ENCODE measurements at regions not wholly inside any gene's neighbourhood (a gene's known extent, or its start where the extent isn't known, plus 50 kb on each side); places are given as distances from the start of the nearest gene placed in this dataset.
"Not testable (repeated sequence)": the region's sequence is repeated elsewhere in the genome, so short reads cannot be mapped to it uniquely, and the experiment has no call there.

GRCh38 chr18:35770376-35771014 lies 189.0 kb downstream of the GALNT1 start:
- DNase-seq = no peak

DNA sequence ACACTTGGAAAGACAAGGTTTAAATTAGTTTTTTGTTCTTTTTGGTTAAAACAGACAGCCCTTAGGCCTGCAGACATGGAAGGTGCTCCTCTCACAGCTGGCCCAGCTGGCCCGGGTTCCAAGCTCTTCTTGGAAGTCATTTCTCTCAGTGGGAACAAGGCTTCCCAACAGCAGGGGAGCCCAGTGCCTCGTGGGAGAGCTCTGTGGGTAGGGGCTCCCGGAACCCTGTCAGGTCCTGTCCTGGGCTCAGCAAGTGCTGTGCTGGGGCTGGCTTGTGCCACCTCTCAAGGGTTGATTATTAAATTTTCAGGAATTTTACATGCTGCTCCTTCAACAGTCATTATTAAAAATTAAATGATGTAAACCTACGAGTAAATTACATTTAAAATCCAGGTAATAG lies 189.6 kb downstream of the GALNT1 start:
- no peak for DNase-seq

DNA sequence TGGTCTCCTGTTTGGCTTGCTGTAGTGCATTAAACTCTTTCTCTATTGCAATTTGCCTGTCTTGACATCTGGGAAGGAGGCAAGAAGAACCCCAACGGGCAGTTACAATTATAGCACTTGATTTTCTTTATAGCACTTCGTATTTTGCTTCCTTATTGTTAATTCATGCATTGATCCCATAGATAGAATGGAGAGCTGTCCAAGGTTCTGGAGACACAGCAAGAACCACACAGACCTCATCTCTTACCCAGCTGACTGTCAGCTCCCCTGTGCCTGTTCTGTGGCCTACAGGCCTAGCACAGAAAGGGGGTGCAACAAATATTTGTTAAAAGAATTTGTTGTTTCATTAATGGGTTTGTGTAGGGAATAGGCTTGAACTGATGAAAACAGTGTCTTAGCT lies 194.3 kb downstream of the GALNT1 start:
- no peak for DNase-seq

GRCh38 chr18:35776473-35776872 lies 194.9 kb downstream of the GALNT1 start:
- DNase-seq = no peak

DNA sequence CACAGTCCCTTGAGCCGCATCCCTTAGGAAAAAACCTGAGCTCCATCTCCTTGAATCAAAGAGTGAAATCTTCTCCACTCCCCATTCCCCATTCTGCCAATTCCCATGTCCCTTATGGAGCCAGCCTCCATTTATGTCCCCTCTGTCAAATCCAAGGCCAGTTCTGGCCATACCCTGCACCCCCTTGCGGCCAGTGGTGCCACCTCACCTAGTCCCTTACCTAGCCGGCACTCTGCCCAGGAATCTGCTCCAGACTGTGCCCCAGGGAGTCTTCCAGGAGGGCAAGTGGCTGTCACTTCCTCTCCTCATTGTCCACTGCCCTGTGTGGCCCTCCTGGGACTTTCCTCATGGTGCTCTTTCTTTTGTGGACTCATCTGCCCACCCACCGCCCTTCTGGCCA lies 195.4 kb upstream of the RMP24 start:
- no peak for DNase-seq

GRCh38 chr18:35778850-35779627 lies 193.4 kb upstream of the RMP24 start:
- DNase-seq = no peak

- no peak for DNase-seq
These were observed 191.5 kb upstream of the RMP24 start for GRCh38 chr18:35780937-35781336.

GRCh38 chr18:35782926-35783325 lies 189.6 kb upstream of the RMP24 start:
- DNase-seq = no peak

GRCh38 chr18:35786365-35787042 lies 186.0 kb upstream of the RMP24 start:
- no peak for DNase-seq

DNA sequence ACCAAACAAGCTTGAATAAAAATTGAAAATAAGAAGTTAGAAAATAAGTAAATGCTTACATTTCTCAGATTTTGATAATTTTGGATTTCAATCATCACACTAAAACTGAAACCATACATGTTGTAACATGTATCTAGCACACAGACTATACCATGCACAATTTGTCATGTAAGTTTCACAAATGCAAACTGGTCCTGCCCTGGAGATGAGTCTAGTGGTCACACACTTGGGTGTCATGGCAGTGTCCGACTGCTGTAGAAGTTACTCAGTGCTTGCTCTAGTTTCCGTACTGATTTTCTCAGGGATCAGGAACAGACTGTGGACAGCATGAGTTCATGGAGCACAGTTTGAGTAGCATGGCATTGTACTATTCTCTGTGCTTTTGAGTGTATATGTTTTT lies 182.9 kb upstream of the RMP24 start:
- DNase-seq = no peak

GRCh38 chr18:35797948-35798347 lies 174.5 kb upstream of the RMP24 start:
- no peak for DNase-seq

DNA sequence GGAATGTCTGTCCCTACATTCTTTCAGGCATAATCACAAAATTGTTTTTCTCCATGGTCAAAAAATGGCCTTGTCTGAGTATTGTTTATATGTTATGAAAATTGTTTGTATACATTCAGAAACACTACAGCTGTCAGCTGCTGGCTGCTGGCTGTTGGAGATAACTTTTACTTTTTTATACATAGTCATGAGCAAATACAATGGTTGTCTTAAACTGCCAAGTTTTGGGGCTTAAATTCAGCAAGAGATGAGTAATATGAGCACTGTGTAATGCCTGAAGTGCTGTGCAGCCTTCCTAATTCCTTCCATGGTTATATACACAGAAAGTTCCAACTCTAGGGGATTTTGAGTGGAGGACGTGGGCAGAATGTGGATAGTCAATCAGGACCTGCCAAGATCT lies 168.9 kb upstream of the RMP24 start:
- DNase-seq = no peak

DNA sequence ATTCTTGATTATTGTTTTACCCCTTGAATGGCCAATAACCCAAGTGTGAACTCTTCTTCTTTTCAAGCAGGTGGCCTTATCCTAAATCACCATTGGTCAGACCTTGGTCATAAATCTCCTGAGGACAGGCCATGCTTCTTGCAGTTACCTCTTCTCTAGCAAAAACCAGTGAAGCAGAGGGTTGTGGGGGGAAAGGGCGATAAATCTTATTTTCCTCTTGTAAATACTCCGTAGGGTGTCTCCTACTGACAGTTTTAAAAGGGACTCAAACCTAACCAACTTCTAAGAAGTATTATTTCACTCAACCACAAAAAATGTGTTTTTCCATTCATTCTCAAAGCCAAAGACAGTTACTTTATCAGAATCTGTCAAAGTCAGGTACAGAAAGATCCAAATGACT lies 168.1 kb upstream of the RMP24 start:
- no peak for DNase-seq

DNA sequence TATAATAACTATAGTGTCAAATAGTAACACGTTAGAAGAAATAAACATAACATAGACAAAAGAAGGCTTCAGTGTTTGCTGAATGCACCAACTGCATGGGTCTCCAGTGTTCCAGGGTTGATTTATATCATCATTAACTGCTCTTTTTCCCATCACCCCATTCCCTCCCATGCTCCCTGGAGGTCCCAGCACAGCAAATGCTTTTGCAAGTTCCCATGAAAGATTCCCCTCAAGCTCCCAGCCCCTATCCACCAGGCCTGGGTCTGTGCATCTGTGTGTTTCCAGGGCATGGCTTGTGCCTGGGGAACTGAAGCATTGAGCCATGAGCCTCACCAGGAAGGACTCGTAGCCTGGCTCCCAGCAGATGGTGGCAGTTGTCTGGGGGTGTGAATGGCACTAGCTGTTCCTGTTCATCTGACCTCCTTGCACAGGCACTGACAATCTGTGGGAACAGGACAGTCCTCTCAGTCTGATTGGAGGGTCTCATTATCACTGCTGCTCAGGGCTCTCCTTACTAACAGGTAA lies 164.6 kb upstream of the RMP24 start:
- no peak for DNase-seq

- no peak for DNase-seq
These were observed 163.7 kb upstream of the RMP24 start for GRCh38 chr18:35808796-35809195.

DNA sequence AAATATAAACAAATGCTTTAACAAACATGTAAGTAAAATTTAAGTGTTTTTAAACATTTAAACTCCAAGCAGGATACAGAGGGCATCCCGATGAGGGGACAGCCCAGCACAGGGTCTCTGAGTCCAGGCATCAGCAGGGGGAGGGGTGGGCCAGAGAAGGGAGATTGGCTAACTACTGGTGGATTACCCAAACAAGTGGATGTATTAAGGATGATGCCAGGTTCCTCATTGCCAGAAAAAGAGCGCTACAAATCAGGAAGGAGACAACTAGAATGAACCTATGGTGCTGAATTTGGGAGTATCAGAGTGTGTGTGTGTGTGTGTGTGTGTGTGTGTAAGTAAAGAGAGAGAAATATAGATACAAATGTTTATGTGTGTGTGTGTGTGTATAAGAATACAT lies 162.0 kb upstream of the RMP24 start:
- no peak for DNase-seq

- no peak for DNase-seq
These were observed 160.6 kb upstream of the RMP24 start for GRCh38 chr18:35811896-35812295.

GRCh38 chr18:35815011-35815410 lies 157.5 kb upstream of the RMP24 start:
- DNase-seq = not testable (repeated sequence)

DNA sequence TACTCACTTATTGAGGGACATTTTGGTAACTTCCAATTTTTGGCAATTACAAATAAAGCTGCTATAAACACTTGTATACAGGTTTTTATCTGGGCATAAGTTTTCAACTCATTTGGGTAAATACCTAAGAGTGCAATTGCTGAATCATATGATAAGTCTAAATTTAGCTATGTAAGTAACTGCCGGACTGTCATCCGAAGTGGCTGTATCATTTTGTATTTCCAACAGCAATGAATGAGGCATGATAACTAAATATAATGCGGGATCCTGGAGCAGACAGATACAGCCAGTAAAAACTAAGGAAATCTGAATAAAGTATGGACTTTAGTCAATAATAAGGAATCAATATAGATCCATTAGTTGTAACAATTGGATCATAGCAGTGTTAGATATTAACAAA lies 156.5 kb upstream of the RMP24 start:
- DNase-seq = no peak

- DNase-seq = no peak
These were observed 154.7 kb upstream of the RMP24 start for GRCh38 chr18:35817604-35818352.

DNA sequence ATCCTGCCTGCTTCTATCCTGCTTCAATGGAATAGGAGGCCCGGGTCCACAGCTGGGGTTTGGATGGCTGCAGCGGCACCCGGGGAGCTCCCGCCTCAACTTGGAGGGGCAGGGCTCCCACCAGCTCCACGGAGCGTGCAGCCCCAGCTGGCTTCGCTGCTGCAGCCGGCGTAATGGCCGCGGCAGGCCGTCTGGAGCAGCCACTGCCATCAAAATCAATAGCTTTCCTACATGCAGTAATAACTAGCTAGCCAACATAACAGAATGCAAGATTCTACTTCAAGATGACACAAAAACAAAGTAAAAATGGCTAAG lies 154.2 kb upstream of the RMP24 start:
- no peak for DNase-seq

DNA sequence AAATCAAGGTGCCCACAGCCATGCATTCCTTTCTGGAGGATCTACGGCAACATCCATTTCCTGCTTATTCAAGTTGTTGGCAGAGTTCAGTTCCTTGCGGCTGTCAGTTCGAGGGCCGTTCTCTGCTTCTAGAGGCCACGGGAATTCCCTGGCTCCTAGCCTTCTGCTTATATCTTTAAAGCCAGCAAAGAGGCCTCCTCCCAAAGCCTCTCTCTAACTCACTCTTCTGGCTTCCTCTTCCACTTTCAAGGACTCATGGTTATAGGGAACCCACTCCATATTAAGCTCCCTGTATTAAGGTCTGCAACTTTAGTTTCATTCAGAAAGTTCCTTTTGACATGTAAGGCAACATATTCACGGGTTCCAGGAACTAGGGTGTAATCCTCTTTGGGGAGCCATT lies 150.1 kb upstream of the RMP24 start:
- DNase-seq = no peak

DNA sequence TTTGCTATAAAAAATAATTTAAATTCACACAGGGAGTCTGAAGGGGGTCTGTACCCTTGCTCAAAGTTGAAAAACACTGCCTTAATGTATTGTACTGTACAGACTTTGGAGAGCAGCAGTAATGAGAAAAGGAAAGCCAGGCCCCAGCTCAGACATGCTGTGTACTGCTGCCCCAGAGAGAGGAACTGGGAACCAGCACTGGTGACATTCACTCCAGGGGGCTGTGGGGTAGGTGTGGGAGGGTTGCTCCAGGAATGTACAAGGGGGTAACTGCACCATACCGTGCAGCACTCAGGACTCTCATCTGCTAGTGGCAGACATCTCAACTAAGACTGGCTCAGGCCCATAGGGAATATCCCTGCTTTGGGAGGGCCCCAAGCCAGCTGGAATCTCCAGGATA lies 146.0 kb upstream of the RMP24 start:
- no peak for DNase-seq
